ENCODE measurements at regions not wholly inside any gene's neighbourhood (a gene's known extent, or its start where the extent isn't known, plus 50 kb on each side); places are given as distances from the start of the nearest gene placed in this dataset.

GRCh38 chr16:85270374-85270773 is 158.1 kb upstream of the CIBAR2 start:
- TF ChIP-seq CTCF (conservative IDR thresholded peaks at IDR 0.05) (no peak), ZFX (IDR thresholded peaks at IDR 0.05) (no peak)

All from C4-2B (cell line).